Smooth muscle cell (in vitro differentiated cells): ENCODE measurements at regions not wholly inside any gene's neighbourhood (a gene's known extent, or its start where the extent isn't known, plus 50 kb on each side); places are given as distances from the start of the nearest gene placed in this dataset.

Experiments
- DNase-seq: peaks from one replicate; lab custom pipeline; 2025; ENCODE audit not compliant: unreplicated experiment; lab: John Stamatoyannopoulos, UW
- H2AFZ ChIP-seq: fragments of 200-600 bp; sonication (generic); 2 replicates; pipeline ENCODE4 v1.6.0; 2016; ENCODE audit warnings: antibody characterized with exemption, low read depth, mild to moderate bottlenecking
- H3F3A ChIP-seq: fragments of 200-600 bp; sonication (generic); 2 replicates; pipeline ENCODE4 v1.6.0; 2017; ENCODE audit warnings: antibody characterized with exemption, low read depth
- H3K27ac ChIP-seq: fragments of 200-600 bp; sonication (generic); 2 replicates; pipeline ENCODE4 v1.5.1; 2016; ENCODE audit warnings: low read depth, mild to moderate bottlenecking
- H3K27me3 ChIP-seq: fragments of 200-600 bp; sonication (generic); 2 replicates; pipeline ENCODE4 v1.6.1; 2016; ENCODE audit warnings: low read depth, mild to moderate bottlenecking
- H3K36me3 ChIP-seq: fragments of 200-600 bp; sonication (generic); 2 replicates; pipeline ENCODE4 v1.5.1; 2016; ENCODE audit warnings: low read depth
- H3K4me1 ChIP-seq: fragments of 200-600 bp; sonication (generic); 2 replicates; pipeline ENCODE4 v1.5.1; 2016; ENCODE audit warnings: low read depth
- H3K4me2 ChIP-seq: fragments of 200-600 bp; sonication (generic); 2 replicates; pipeline ENCODE4 v1.6.0; 2016; ENCODE audit warnings: mild to moderate bottlenecking
- H3K4me3 ChIP-seq: fragments of 200-600 bp; sonication (generic); 2 replicates; pipeline ENCODE4 v1.5.1; 2016; ENCODE audit warnings: mild to moderate bottlenecking
- H3K79me2 ChIP-seq: fragments of 200-600 bp; sonication (generic); 2 replicates; pipeline ENCODE4 v1.6.0; 2016; ENCODE audit warnings: low read depth, mild to moderate bottlenecking
- H3K9ac ChIP-seq: fragments of 200-600 bp; sonication (generic); 2 replicates; pipeline ENCODE4 v1.6.0; 2016; ENCODE audit warnings: low read depth
- H3K9me3 ChIP-seq: fragments of 200-600 bp; sonication (generic); replicated peaks from 2 replicates; pipeline ENCODE4 v1.5.1; 2016; ENCODE audit warnings: low read depth
- H4K20me1 ChIP-seq: fragments of 200-600 bp; sonication (generic); 2 replicates; pipeline ENCODE4 v1.6.0; 2016; ENCODE audit warnings: low read depth
- CTCF ChIP-seq: fragments of 200-600 bp; sonication (generic); IDR thresholded peaks from 2 replicates; pipeline ENCODE4 v1.5.1; 2017; ENCODE audit warnings: borderline replicate concordance, mild to moderate bottlenecking, antibody characterized with exemption; ENCODE audit not compliant: insufficient read depth, poor library complexity, severe bottlenecking
- WGBS: methylation state at CpG from one replicate; pipeline ENCODE4 v1.1.7; 2016; ENCODE audit warnings: low lambda C conversion rate; 5-methylcytosine and 5-hydroxymethylcytosine counted together

- Histone ChIP-seq H2AFZ (peak overlapping the region; percentile 33), H3K27ac (peak overlapping the region; percentile 87), H3K4me2 (peak overlapping the region; percentile 45)
Measured at GRCh38 chrX:34778916-34779315, 121.8 kb upstream of the TMEM47 start.

GRCh38 chrX:34790026-34790425 lies 132.9 kb upstream of the TMEM47 start:
- H3K4me3 ChIP-seq, result no peak overlapping the region
- H3K27ac ChIP-seq, result no peak overlapping the region
- no peak overlapping the region for H3K9ac ChIP-seq
- H3K36me3 ChIP-seq, result no peaks in the 10 kb centered on the region
- no peaks in the 10 kb centered on the region for H3F3A ChIP-seq
- TF ChIP-seq CTCF, result no peak
- no peaks in the 10 kb centered on the region for H3K9me3 ChIP-seq
- no peaks in the 10 kb centered on the region for H3K27me3 ChIP-seq
- H3K4me2 ChIP-seq, result no peak overlapping the region
- 88% methylated on average over 1 of the region's 1 CpG for WGBS
- H3K79me2 ChIP-seq, result no peaks in the 10 kb centered on the region
- no peaks in the 10 kb centered on the region for H3K4me1 ChIP-seq
- no peaks in the 10 kb centered on the region for H4K20me1 ChIP-seq
- no peak overlapping the region for H2AFZ ChIP-seq
- no peak for DNase-seq

More at GRCh38 chrX:34778916-34779315, 121.8 kb upstream of the TMEM47 start:
- no peaks in the 10 kb centered on the region for H3F3A ChIP-seq
- no peak for DNase-seq
- no peak for TF ChIP-seq CTCF
- no peak overlapping the region for H3K4me3 ChIP-seq
- no peaks in the 10 kb centered on the region for H3K36me3 ChIP-seq
- H3K27me3 ChIP-seq, result no peaks in the 10 kb centered on the region
- no peaks in the 10 kb centered on the region for H3K9me3 ChIP-seq
- 34% methylated on average over 2 of the region's 2 CpGs for WGBS
- H3K79me2 ChIP-seq, result no peaks in the 10 kb centered on the region
- H3K9ac ChIP-seq, result peak overlapping the region; percentile 68
- no peaks in the 10 kb centered on the region for H3K4me1 ChIP-seq
- H4K20me1 ChIP-seq, result no peaks in the 10 kb centered on the region

DNA sequence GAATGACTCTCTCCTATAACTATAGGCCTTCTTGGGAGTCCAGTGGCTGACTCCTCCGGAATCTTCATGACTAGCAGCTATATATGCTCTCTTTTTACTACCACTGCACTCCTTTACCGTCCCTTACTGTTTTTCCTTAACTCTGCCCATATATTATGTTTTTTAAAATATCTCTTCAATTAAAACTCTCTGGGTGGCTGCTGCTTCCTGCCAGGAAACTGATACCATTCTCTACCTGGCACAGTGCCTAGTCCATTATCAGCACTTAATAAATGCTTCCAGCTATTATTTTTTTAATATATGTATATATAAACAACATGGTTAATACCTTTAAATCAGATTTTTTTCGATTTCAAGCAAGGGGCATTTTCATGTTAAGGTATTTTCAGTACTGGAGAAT lies 136.6 kb upstream of the FAM47B start:
- no peak for TF ChIP-seq CTCF
- Histone ChIP-seq H3K9me3 (no peaks in the 10 kb centered on the region), H3K4me3 (no peak overlapping the region), H3K36me3 (no peaks in the 10 kb centered on the region), H2AFZ (no peak overlapping the region), H3K4me2 (no peak overlapping the region), H3K4me1 (peaks cover 6% of the 10 kb centered on the region), H4K20me1 (no peaks in the 10 kb centered on the region), H3F3A (no peaks in the 10 kb centered on the region), H3K27me3 (no peaks in the 10 kb centered on the region), H3K9ac (no peak overlapping the region), H3K27ac (no peak overlapping the region), H3K79me2 (no peaks in the 10 kb centered on the region)
- no peak for DNase-seq
- 80% methylated on average over 3 of the region's 3 CpGs for WGBS

GRCh38 chrX:34809096-34809495 lies 133.5 kb upstream of the FAM47B start:
- no peaks in the 10 kb centered on the region for H4K20me1 ChIP-seq
- WGBS, result 84% methylated on average over 5 of the region's 5 CpGs

More at GRCh38 chrX:34809096-34809495, 133.5 kb upstream of the FAM47B start:
- Histone ChIP-seq H3K36me3 (no peaks in the 10 kb centered on the region), H3K4me2 (no peak overlapping the region), H2AFZ (no peak overlapping the region), H3F3A (no peaks in the 10 kb centered on the region), H3K4me3 (no peak overlapping the region), H3K27ac (no peak overlapping the region), H3K4me1 (peaks cover 9% of the 10 kb centered on the region), H3K79me2 (no peaks in the 10 kb centered on the region), H3K9me3 (no peaks in the 10 kb centered on the region), H3K9ac (no peak overlapping the region), H3K27me3 (no peaks in the 10 kb centered on the region)
- no peak for TF ChIP-seq CTCF
- no peak for DNase-seq
